Activated CD4-positive, CD25-positive, alpha-beta regulatory T cell (primary cell): ENCODE measurements at regions not wholly inside any gene's neighbourhood (a gene's known extent, or its start where the extent isn't known, plus 50 kb on each side); places are given as distances from the start of the nearest gene placed in this dataset.

Experiments
- DNase-seq, 4 experiments: peaks; one replicate each; lab custom pipeline; 2025; lab: John Stamatoyannopoulos, UW

DNA sequence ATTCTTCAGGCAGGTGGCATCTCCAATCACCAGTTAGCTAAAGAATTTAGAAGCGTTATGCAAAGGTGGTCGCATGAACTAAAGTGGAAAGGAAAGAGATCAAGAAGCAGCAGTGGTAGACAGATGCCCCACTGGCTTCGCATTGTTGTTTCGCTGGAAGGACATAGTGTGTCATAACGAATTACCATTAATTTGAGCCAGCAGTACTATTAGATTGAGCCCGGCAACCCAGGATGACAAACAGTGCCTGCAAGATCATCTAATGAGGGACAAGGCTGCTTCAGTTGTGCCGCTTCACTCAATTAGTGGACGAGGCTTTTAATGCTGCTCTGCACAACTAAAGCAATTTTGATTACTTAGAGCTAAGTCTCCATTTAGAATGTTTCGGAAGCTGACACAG is 274.5 kb upstream of the SOX5 start:
- DNase-seq = no peak

DNA sequence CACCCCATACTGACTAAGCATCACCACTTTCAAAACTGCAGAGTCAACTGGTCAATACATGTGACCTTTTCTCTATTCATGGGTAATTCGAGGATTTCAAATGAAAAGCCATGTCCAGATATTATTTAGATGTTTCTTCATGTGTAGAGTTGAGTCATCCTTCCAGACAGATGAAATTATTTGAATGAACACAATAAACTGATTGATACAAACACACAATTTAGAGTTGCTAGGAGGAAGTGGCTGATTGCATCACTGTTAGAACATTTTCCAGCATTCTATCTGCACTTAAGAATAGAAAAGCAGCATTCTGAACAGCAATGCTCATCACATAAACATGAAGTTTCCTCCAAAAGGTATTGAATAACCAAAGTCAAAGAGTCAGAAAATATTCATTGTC is 273.5 kb upstream of the SOX5 start:
- no peak for DNase-seq

DNA sequence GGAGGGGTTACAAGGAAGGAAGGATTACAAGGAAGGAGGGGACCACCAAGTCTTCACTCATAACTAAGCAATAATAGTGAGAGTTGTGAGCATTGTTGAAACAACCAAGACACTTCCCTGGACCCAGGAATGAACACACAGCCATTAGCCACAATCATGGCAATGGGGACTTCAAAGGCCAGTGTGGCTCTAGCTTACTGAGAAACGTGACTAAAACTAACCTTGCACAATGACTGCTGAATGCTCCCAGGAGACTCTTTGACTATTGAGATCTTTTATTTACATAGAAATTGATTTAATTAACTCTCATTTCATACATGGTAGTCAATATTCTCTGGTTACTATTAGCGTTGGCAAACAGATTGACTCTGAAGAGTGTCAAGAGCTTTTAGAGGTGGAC is 263.0 kb upstream of the SOX5 start:
- DNase-seq = no peak

DNA sequence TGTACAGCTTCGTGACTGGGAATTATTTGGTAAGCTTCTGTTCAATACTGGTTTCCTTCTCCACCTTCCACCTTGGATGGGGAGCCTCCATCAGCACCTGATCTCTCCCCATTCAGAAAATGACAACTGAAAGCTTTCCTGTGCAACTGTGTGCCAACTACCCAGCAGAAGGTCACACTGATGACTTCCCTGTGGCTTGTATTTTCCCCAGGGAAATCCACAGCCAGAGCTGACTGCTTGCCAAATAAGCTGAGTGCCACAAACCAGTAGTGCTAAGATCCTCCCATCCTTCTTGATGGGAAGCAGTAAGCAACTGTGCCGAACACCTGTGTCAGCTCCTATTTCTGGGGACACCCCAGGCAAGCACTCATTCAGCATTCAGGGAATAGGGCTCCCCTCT is 257.2 kb upstream of the SOX5 start:
- DNase-seq = no peak

DNA sequence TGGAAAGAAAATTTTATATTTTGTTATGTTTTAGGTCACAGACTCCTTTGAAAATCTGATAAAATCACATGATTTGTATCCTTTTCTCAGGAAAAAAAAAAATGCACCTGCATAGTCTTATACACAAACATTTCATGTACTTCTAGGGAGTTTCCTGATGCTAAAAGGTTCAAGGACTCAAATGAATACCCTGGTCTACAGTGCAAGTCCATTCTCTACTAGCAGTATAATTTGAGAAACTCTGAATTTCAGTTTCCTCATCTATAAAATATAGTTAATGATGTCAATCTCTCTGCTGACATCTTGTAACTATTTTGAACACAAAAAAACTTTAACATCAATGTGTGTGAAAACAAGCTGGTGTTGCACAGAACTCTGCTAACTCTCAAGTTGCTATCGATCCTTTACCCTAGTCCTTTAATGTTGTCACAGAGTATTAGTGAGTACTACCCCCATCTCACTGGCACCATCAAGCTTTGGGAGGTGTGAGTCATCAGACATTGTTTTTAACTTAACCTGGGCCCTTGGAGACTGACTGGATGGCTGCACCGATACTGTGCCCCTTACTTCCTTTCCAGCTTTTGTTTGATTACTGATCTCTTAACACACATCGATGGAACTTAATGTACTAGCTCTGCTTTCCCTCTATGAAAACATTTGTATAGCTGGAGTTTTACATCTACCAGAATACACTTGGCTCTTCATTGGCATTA is 251.9 kb upstream of the SOX5 start:
- no peak for DNase-seq

DNA sequence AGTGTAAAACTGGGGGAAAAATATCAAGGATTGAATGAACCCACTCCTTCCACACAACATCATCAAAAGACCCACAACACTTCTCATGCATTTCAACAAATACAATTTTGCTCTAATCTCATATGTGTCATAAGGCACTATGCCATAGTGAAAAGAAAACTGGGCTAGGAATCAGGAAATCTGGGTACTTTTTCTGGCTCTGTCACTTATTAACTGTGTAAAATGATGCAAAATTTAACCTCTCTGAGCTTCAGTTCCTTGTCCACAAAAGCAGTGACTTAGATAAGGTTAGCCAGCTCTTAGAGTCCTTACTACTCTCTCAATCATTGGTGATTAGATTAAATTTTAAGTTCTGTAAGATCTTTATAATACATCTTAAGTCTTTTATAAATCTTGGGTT is 250.5 kb upstream of the SOX5 start:
- DNase-seq = no peak

DNA sequence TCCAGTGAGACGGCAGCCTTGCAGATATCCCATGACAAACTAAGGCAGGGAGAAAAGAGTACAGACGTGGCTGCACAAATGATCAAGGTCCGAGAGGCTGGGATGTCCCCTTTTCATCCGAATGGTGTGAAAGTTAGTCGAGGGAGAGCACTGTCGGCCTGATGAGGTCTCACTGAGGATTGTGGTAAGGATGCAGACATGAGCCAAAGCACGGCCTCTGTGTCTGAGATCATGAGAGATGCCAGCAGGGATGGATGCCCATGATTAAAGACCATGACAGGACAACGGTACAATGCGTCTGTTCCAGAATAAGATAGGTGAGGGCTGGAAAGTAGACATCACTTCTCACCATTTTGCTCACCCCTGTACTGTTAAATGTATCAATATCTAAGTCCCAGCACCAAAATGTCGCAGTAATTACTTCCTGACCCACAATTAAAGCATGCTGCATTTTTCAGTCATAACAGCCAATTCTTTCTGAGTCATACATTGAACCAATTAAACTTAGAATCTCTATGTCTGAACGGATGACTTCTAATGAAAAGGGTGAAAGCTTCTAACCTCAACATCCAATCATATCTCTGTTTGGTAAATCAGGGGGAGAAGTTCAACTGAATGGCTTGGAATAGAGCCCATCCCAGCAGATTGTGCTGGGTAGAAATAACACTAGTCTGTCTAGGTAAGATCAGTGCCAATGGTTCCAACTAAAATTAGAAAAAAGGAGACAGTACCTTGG is 249.6 kb upstream of the SOX5 start:
- DNase-seq = no peak

DNA sequence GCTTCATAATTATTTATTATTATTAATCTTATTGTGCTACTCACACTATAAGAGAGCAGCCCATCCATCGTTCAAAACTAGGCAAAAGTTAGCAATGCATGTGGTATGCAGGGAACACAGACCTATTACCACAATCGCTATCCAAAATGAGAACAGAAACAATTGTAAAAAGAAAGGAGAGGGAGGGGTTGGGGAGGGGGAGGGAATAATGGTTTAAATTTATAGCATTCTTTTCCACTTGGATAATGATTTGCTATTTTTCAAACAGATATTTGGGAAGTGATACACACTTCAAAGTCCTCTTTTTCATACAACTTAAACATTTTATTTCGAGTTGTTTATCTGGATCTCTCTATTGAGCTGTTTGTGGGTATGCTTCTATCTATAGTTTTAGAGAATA is 248.6 kb upstream of the SOX5 start:
- no peak for DNase-seq

DNA sequence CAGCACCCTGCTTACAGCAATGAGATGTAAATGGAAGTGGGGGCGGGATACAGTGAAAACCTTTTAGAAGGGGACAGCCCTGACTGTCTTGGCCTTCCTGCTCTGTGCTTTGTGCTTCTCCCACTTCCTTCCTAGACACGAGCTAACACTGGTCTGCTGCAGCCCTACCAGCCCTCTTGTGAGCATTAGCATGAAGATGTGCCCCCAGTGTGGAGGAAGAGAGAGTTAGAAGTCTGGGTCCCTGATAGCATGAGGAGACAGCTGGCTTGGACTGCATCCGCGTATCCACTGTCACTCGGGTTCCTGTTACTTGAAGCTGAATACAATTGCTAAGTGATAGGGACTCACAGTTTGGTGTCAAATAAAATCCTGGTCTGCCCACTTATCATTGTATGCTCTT is 248.1 kb upstream of the SOX5 start:
- no peak for DNase-seq

DNA sequence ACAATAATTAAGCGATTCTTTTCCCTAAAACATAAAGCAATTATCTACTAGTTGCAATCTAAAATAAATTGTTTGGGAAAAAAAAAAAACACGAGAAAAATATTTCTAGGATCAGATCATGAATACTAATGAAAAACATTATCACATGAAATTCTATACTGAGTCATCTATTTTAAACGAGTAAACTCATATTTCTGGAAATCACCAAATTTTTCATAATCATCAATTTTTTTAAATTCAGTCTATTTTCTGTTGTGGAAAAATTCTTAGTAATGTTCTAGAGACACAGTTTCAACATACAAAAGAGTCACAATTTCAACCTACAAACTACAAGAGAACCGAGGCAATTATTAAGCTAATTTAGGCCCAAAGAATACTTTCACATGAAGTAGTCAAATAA is 245.6 kb upstream of the SOX5 start:
- no peak for DNase-seq

DNA sequence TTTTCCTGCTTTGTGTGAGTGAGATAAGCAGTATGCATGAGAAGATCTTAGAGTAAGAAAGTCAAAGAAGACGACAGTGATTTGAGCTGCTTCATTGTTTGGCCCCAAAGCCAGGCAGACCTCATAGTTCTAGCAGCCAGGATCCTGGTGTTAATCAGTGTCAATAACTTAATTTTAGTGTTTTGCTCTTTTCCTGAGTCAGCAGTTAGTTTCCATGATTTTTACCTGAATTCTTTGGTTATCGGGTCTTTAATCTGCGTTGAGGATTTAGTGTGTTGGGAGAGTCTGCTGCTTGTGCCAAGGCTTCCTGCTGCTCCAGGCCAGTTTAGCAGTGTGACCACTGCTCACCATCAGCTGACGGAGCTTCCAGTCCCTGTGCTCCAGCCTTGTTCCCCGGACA is 241.6 kb upstream of the SOX5 start:
- DNase-seq = no peak

DNA sequence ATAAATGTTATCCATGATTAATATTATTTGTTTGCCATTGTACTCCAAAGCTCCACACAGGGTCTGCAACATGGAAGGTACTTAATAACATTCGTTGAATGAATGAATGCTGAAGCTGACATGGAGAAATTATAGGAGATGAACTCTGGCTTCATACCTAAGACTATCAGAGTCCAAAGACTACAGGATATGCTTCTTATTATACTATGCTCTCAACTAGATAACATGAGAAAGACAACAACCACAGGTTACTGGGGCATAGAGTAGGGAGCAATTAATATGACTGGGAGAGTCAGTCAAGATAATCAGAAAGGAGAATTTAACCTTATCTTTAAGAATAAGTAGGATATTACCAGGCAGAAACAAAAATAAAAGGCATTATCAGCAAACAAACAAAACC is 236.3 kb upstream of the SOX5 start:
- no peak for DNase-seq

DNA sequence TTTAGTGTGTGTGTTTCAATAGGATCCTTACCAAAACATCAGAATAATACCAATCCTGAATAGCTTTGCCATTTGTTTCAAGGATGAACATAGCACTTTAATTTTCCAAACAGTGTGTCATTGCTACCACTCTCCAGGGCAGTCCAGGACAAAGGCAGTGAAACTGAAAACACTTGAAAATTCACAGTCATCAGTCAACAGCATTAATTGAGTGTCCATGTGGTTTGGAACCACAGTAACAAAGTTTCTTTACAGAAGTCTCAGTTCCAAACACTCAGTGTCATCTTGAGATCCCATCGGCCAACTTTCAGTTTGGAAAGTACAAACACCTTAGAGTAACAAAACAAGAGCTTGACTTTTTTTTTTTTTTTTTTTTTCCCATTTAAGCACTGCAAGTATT is 228.4 kb upstream of the SOX5 start:
- no peak for DNase-seq

DNA sequence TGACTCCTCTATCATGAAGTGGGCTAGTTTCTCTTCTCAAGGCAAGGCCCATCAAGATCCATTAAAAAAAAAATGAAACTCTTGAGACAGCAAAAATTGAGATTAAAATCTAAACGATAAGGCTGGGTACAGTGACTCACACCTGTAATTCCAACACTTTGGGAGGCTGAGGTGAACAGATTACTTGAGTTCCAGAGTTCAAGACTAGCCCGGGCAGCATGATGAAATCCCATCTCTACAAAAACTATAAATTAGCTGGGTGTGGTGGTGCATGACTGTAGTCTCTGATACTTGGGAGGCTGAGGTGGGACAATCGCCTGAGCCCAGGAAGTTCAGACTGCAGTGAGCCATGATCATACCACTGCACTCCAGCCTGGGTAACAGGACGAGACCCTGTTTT is 226.5 kb upstream of the SOX5 start:
- DNase-seq = no peak

DNA sequence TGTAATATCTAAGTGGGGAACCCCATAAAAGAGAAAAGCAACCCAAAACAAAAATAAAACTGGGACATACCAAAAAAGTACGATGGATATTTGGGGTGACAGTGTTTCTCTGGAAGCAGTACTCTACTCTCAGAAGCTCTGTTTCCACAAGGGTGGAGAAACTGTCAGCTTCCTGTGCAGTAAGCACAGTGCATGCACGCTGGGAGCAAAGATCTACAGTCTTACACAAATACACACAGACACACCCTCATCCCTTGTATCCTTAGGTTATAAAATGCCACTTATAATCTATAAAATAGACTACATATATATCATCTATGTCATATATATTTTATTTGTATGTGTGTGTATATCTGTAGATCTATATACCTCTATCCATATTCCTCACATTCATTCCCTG is 225.8 kb upstream of the SOX5 start:
- no peak for DNase-seq

DNA sequence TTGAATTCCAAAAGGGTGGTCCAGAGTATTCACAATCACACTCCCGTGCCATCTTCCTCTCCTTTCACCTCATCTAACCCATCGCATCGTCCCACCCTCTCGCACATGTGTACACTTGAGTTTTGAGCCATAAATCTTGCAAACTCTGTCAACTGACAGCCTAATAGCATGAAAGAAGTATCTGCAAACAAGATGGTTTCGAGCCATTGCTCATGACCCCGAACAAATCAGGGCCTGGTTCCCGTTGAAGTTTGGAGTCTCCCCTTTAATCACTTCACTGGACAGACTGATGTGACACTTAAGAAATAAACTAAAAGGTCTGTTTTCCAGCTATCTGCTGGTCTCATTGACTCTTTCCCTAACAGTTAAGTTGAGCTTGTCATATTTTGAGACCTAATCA is 223.6 kb upstream of the SOX5 start:
- no peak for DNase-seq

DNA sequence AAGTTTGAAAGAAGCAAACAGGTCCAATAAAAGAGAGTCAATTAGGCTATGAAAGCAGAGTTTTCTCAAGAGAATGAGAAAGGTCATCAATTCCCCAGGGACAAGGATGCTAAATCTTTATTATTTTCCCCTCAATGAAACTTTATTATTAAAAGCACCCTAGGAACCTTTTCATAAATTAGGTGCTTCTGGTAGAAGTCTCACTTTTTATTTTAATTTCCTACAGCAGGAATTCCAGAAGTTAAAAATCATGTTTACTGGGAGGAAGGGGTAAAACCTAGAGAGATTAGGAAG is 223.2 kb upstream of the SOX5 start:
- no peak for DNase-seq

DNA sequence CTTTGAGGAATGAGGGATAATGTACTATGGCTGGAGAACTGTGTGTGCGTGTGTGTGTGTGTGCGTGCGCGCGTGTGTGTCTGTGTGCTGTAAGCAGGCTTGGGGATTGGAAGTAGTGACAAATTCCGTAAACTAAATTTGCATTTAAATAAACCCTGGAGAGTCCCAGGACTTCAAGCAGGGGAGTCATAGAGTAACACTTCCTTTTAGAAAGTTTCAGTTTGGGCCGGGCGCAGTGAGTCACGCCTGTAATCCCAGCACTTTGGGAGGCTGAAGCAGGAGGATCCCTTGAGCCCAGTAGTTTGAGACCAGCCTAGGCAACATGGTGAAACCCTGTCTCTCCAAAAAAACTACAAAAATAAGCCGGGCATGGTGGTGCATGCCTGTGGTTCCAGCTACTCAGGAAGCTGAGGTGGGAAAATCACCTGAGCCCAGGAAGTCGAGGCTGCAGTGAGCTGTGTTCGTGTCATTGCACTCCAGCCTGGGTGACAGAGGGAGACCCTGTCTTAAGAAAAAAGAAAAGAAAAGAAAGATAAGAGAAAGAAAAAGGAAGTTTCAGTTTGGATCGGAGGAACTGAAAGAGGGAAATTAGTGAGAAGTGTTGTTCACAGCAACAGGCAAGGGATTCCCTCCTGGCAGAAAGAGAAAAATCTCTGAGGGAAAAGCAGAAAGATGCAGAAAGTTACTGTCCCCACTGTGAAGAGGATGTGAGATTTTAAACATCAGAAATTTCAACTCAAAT is 222.7 kb upstream of the SOX5 start:
- DNase-seq = no peak

DNA sequence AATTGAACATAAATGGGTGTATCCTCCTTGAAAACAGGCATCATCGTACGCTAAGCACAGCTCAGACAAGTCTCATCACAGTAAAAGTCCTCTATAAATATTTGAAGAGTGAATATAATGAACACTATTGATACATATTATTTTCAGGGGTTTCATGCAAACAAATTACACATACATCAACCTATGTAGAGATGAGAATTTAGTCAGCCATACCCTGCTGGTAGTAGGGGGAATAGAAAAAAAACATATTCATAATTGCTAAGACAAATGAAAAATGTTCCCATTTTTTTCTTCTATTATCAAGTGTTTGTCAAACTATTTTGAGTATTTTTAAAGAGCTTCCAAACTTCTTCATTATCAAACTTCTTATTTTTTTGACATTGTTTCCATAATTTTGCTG is 205.6 kb upstream of the SOX5 start:
- no peak for DNase-seq

DNA sequence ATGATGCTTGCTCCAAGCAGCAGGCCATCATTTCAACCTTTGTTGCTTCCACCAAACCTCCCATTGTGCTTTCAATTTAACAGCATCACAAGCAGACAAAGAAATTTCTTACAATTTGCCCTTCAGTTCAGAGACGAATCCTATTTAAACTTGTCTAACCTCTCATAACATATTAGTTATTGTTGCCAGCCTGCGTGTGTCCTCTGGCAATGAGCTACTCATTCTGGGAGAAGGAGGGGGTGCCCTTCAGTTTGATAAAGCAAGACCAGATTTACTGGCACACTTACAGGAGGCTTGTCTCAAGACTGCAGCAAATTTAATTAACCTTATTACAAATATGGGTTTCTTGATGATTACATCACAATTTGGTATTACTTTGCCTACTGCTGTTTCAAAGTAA is 203.6 kb upstream of the SOX5 start:
- no peak for DNase-seq

DNA sequence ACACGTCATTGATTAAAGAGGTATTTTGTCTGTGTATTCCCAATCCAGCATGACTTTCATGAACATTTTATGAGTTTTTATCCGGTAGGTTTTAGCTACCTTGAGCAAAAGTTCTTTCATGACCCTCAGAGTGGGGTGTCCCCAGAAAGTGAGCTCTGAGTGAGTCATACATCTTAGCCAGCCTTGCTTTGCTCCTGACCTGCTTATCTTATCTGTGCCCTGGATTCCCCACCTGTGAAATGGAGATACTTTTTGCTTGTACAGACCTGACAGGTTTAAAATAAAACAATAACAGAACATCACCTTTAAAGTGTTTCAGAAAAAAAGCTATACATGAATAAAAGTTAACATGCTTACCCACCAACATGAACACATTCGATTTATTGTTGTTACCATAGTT is 202.8 kb upstream of the SOX5 start:
- DNase-seq = no peak

DNA sequence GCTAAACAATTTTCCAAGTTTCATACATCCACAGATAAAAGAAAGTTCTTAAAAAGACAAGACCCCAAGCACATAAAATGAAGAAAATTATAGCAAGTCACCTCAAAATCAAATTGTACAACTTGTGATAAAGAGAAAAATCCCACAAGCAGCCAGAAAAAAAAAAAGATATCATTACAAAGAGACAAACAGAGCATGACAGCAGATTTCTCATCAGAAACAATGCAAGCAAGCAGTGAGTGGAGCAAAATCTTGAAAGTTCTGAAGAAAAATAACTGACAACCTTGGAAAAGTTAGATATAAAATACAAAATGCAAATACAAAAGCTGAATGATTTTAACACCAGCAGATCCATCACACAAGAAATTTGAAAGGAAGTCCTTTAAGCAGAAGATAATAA is 194.5 kb upstream of the SOX5 start:
- no peak for DNase-seq

DNA sequence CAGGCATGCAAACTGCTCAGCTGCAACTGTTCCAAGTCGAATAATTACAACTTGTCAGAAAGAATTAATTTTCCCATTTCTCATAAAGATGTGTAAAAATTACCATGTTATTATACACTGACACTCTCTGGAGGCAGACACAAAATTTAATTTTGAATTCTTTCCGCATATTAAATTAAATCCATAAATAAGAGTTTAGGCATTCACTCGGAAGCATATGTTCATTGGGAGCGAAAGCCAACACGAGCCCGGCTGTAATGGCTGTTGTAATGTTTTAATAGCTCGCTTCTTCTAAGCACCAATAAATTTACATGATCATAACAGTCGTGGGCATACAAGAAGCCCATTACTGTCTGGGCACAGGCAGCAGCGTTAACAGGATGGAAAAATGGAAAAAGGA is 189.6 kb upstream of the SOX5 start:
- no peak for DNase-seq

DNA sequence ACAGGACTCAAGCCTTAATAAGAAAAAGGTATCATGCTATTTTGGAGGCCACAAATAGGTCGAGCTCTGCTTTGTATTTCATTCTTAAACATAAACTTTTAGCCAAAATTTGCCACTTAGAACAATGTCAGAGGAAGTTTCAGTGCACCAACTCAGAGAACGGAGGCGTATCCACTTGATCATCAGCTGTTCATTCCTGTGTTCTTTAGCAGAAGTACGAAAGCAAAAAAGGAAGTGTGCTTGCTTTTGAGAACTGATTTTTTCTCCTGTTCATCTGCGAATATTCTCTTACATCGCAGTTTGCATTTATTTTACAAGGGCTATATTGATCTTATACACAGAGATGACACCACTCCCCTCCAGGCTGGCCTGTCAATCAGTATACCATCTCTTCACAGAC is 188.6 kb upstream of the SOX5 start:
- no peak for DNase-seq
